ENCODE measurements at regions not wholly inside any gene's neighbourhood (a gene's known extent, or its start where the extent isn't known, plus 50 kb on each side); places are given as distances from the start of the nearest gene placed in this dataset.

GRCh38 chr2:31654241-31654640 lies 73.5 kb upstream of the SRD5A2 start:
- TF ChIP-seq EP300 (IDR thresholded peaks at IDR 0.05; ENCODE audit: low read depth) (no peak), CTCF (IDR thresholded peaks at IDR 0.05) (no peak), POLR2A (IDR thresholded peaks at IDR 0.05) (no peak), POLR2AphosphoS5 (IDR thresholded peaks at IDR 0.05) (no peak)

Data from transverse colon (tissue), 4 donors.